GM06990 (cell line): ENCODE measurements at regions not wholly inside any gene's neighbourhood (a gene's known extent, or its start where the extent isn't known, plus 50 kb on each side); places are given as distances from the start of the nearest gene placed in this dataset.

ENCODE experiments used
- DNase-seq: peaks from one replicate; pipeline ENCODE4 v3.0.0-alpha.2; 2011; ENCODE audit not compliant: insufficient read length; ENCODE audit errors: extremely low read depth
- H3K27me3 ChIP-seq: replicated peaks from 2 replicates; pipeline ENCODE4 v1.6.0; 2011; ENCODE audit warnings: low read length; ENCODE audit not compliant: control insufficient read depth, insufficient read depth
- H3K36me3 ChIP-seq: 2 replicates; pipeline ENCODE4 v1.5.1; 2011; ENCODE audit warnings: low read length; ENCODE audit not compliant: control insufficient read depth, insufficient read depth
- H3K4me3 ChIP-seq: replicated peaks from 2 replicates; pipeline ENCODE4 v1.5.1; 2011; ENCODE audit warnings: low read depth, mild to moderate bottlenecking, control low read depth, low read length
- CTCF ChIP-seq: IDR thresholded peaks from 2 replicates; pipeline ENCODE4 v1.5.1; 2011; ENCODE audit warnings: low read length, control low read depth, mild to moderate bottlenecking, inconsistent platforms; ENCODE audit not compliant: insufficient read depth, poor library complexity, severe bottlenecking

GRCh38 chr7:3154317-3154716 lies 110.7 kb upstream of the CARD11 start:
- Histone ChIP-seq H3K27me3 (no peaks in the 10 kb centered on the region), H3K36me3 (no peaks in the 10 kb centered on the region), H3K4me3 (no peak overlapping the region)
- TF ChIP-seq CTCF: no peak
- no peak for DNase-seq

GRCh38 chr7:3154881-3155494 lies 111.3 kb upstream of the CARD11 start:
- DNase-seq: no peak
- peak; percentile 72 for TF ChIP-seq CTCF
- Histone ChIP-seq H3K36me3 (no peaks in the 10 kb centered on the region), H3K27me3 (no peaks in the 10 kb centered on the region), H3K4me3 (no peak overlapping the region)

- no peaks in the 10 kb centered on the region for H3K36me3 ChIP-seq
- DNase-seq: no peak
- TF ChIP-seq CTCF: no peak
- H3K4me3 ChIP-seq: no peak overlapping the region
- no peaks in the 10 kb centered on the region for H3K27me3 ChIP-seq
These were observed 112.8 kb upstream of the CARD11 start for GRCh38 chr7:3156508-3156907.

- H3K27me3 ChIP-seq: no peaks in the 10 kb centered on the region
- H3K4me3 ChIP-seq: no peak overlapping the region
- TF ChIP-seq CTCF: no peak
- DNase-seq: no peak
- H3K36me3 ChIP-seq: no peaks in the 10 kb centered on the region
These were observed 114.1 kb upstream of the CARD11 start for GRCh38 chr7:3157566-3158287.

GRCh38 chr7:3158341-3158760 lies 114.7 kb upstream of the CARD11 start:
- no peak for DNase-seq
- Histone ChIP-seq H3K36me3 (no peaks in the 10 kb centered on the region), H3K27me3 (no peaks in the 10 kb centered on the region), H3K4me3 (no peak overlapping the region)
- TF ChIP-seq CTCF: no peak
